ENCODE measurements at regions not wholly inside any gene's neighbourhood (a gene's known extent, or its start where the extent isn't known, plus 50 kb on each side); places are given as distances from the start of the nearest gene placed in this dataset.
"Not testable (repeated sequence)": the region's sequence is repeated elsewhere in the genome, so short reads cannot be mapped to it uniquely, and the experiment has no call there.

DNA sequence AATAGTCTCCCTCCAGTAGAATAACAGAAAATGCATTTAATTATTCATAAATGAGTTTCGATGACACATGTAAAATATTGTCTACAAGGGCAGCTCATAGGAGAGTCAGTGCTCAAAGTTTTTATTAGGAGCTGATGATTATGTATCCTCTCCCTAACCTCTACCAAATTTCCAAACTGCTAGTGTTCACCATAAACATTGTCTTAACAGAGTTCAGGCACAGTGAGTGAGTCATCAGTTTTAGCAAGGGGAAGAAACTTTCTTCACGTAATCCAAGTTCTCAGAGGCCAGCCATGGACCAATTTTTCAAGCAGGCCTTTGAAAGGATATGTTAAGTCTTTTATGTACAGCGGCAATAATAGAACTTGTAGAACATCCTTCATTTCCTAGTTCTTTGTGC lies 649.2 kb upstream of the MIS18BP1 start:
- Histone ChIP-seq H3K27ac (no peak overlapping the region), H3K4me3 (no peak overlapping the region), H3K4me1 (ENCODE audit: insufficient read depth) (no peaks in the 10 kb centered on the region), H3K27me3 (no peaks in the 10 kb centered on the region), H3K36me3 (no peaks in the 10 kb centered on the region), H3K9me3 (no peaks in the 10 kb centered on the region)
- WGBS, 3 donors: 69 to 83% (median 69%) methylated on average over 3 of the region's 3 CpGs
- intact Hi-C loops (cut with DNase I): no loop called here
- TF ChIP-seq POLR2A (IDR thresholded peaks at IDR 0.05) (no peak), CTCF (IDR thresholded peaks at IDR 0.05) (no peak), EP300 (IDR thresholded peaks at IDR 0.05) (no peak)
- no peak for DNase-seq

DNA sequence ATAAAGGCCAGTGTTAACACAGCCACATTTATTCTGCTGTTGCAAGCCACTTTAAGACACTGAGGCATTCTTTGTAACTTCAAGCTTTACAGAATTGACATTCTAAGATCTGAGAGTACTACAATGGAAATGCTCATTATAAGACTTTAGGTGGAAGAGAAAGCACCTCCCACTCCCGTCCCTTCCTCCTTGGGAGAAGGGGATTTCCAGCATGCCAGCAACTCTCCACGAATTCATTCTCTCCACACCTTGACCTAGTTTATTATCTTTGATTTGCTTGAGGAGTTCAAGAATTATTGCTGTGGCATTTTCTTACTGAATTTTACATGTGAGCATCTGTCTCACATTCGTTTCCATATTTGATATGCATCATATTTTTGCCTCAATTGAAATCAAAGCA lies 644.4 kb upstream of the MIS18BP1 start:
- WGBS, 3 donors: 62 to 69% (median 65%) methylated on average over 3 of the region's 3 CpGs
- no peaks in the 10 kb centered on the region for H3K36me3 ChIP-seq
- no peaks in the 10 kb centered on the region for H3K9me3 ChIP-seq
- H3K4me3 ChIP-seq: no peak overlapping the region
- no peak for TF ChIP-seq CTCF (IDR thresholded peaks at IDR 0.05)
- no peak for TF ChIP-seq EP300 (IDR thresholded peaks at IDR 0.05)
- no peak for TF ChIP-seq POLR2A (IDR thresholded peaks at IDR 0.05)
- intact Hi-C loops (cut with DNase I): no loop called here
- no peak for DNase-seq
- no peaks in the 10 kb centered on the region for H3K27me3 ChIP-seq
- no peaks in the 10 kb centered on the region for H3K4me1 ChIP-seq (ENCODE audit: insufficient read depth)
- no peak overlapping the region for H3K27ac ChIP-seq

- no peaks in the 10 kb centered on the region for H3K9me3 ChIP-seq
- TF ChIP-seq POLR2A (IDR thresholded peaks at IDR 0.05): no peak
- no peak for TF ChIP-seq EP300 (IDR thresholded peaks at IDR 0.05)
- no peak for TF ChIP-seq CTCF (IDR thresholded peaks at IDR 0.05)
- no peaks in the 10 kb centered on the region for H3K36me3 ChIP-seq
- no peak for DNase-seq
- intact Hi-C loops (cut with DNase I): no loop called here
- H3K27me3 ChIP-seq: no peaks in the 10 kb centered on the region
- peaks cover 5% of the 10 kb centered on the region for H3K4me1 ChIP-seq (ENCODE audit: insufficient read depth)
- H3K27ac ChIP-seq: no peak overlapping the region
- H3K4me3 ChIP-seq: no peak overlapping the region
- WGBS, 3 donors: 55 to 91% (median 59%) methylated on average over 3 of the region's 3 CpGs
Measured at GRCh38 chr14:45893127-45893526, 640.1 kb upstream of the MIS18BP1 start.

DNA sequence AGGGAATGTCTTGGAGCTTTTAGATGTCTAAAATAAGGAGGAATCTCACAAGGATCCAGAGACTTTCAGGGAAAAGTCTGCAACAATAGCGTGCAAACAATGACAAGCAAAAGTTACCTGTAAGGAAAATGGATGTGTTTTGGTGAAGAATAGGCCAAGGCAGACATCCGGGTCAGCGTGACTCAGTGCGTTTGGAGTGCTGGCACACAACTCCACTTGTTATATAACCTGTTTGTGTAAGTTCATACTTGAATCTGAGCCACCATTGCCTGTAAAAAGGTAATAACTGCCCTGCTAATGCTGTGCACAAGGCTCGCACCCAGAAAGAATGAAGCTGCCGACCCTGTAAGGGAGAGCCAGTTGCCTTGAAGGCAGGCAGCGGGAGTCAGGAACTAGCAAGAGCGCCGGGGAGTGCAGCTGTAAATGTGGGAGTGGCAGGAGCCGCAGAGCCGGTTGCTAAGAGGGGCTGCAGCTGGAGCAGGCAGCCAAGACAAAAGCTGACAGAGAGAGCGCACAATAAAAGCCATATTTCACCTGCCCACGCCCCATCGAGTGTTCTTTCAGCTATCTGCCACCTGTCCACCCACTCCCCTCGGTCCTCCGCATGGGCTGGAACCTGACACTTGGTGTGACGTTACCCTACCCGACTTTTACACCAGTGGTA lies 638.5 kb upstream of the MIS18BP1 start:
- Histone ChIP-seq H3K36me3 (no peaks in the 10 kb centered on the region), H3K4me3 (no peak overlapping the region), H3K9me3 (no peaks in the 10 kb centered on the region), H3K27ac (no peak overlapping the region), H3K27me3 (no peaks in the 10 kb centered on the region), H3K4me1 (ENCODE audit: insufficient read depth) (peaks cover 5% of the 10 kb centered on the region)
- no peak for TF ChIP-seq POLR2A (IDR thresholded peaks at IDR 0.05)
- TF ChIP-seq CTCF (IDR thresholded peaks at IDR 0.05): no peak
- TF ChIP-seq EP300 (IDR thresholded peaks at IDR 0.05): no peak
- 8 to 9% (median 9%) methylated on average over 18 of the region's 18 CpGs for WGBS, 3 donors
- intact Hi-C loops (cut with DNase I): no loop called here
- peak in 3 of 5 donors; percentile 12 to 52 (median 44) for DNase-seq

DNA sequence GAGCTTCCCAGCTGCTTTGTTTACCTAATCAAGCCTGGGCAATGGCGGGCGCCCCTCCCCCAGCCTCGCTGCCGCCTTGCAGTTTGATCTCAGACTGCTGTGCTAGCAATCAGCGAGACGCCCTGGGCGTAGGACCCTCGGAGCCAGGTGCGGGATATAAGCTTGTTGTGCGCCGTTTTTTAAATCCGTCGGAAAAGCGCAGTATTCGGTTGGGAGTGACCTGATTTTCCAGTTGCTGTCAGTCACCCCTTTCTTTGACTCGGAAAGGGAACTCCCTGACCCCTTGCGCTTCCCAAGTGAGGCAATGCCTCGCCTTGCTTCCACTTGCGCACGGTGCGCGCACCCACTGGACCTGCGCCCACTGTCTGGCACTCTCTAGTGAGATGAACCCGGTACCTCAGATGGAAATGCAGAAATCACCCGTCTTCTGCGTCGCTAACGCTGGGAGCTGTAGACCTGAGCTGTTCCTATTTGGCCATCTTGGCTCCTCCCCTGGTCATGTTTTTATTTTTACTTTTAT lies 635.8 kb upstream of the MIS18BP1 start:
- H3K36me3 ChIP-seq; intact Hi-C loops (cut with DNase I); H3K4me1 ChIP-seq (ENCODE audit: insufficient read depth); H3K9me3 ChIP-seq; H3K4me3 ChIP-seq; H3K27me3 ChIP-seq; DNase-seq; H3K27ac ChIP-seq: not testable (repeated sequence)
- 87 to 94% (median 92%) methylated on average over 27 to 28 of the region's 28 CpGs for WGBS, 3 donors

Data from ovary (tissue), 7 donors.